Trophoblast cell (in vitro differentiated cells and primary cell): ENCODE measurements at regions not wholly inside any gene's neighbourhood (a gene's known extent, or its start where the extent isn't known, plus 50 kb on each side); places are given as distances from the start of the nearest gene placed in this dataset.
"Not testable (repeated sequence)": the region's sequence is repeated elsewhere in the genome, so short reads cannot be mapped to it uniquely, and the experiment has no call there.

ENCODE experiments used
- DNase-seq, 2 donors: peaks; one replicate each; pipeline ENCODE4 v3.0.0-alpha.2; 2016
- H2AFZ ChIP-seq: 2 replicates; pipeline ENCODE4 v1.6.1; 2013; ENCODE audit warnings: low read length, moderate library complexity, mild to moderate bottlenecking; ENCODE audit not compliant: insufficient read depth, poor library complexity
- H2AK5ac ChIP-seq: 2 replicates; pipeline ENCODE4 v1.6.1; 2013; ENCODE audit warnings: mild to moderate bottlenecking, low read length
- H2BK120ac ChIP-seq: 2 replicates; pipeline ENCODE4 v1.6.1; 2013; ENCODE audit warnings: low read length, mild to moderate bottlenecking, moderate library complexity; ENCODE audit not compliant: insufficient read depth, poor library complexity
- H2BK12ac ChIP-seq: 2 replicates; pipeline ENCODE4 v1.6.1; 2013; ENCODE audit warnings: mild to moderate bottlenecking, low read length, moderate library complexity
- H2BK5ac ChIP-seq: 2 replicates; pipeline ENCODE4 v1.6.1; 2013; ENCODE audit warnings: low read length, low read depth, moderate library complexity, mild to moderate bottlenecking; ENCODE audit not compliant: poor library complexity
- H3K14ac ChIP-seq: 2 replicates; pipeline ENCODE4 v1.6.1; 2013; ENCODE audit warnings: mild to moderate bottlenecking, low read length
- H3K18ac ChIP-seq: 2 replicates; pipeline ENCODE4 v1.6.1; 2013; ENCODE audit warnings: mild to moderate bottlenecking, low read length
- H3K23ac ChIP-seq: 2 replicates; pipeline ENCODE4 v1.6.1; 2013; ENCODE audit warnings: low read length
- H3K27ac ChIP-seq: 2 replicates; pipeline ENCODE4 v1.5.1; 2013; ENCODE audit warnings: low read depth, mild to moderate bottlenecking, inconsistent platforms, low read length, moderate library complexity
- H3K27me3 ChIP-seq: 2 replicates; pipeline ENCODE4 v1.6.1; 2013; ENCODE audit warnings: inconsistent platforms, mild to moderate bottlenecking, low read length, moderate library complexity; ENCODE audit not compliant: insufficient read depth
- H3K36me3 ChIP-seq, 2 experiments: 1 replicate in 1 of 2; 2 replicates in 1 of 2; pipeline ENCODE4 v1.6.1; 2013; ENCODE audit warnings: low read length in 2 of 2, mild to moderate bottlenecking in 2 of 2, moderate library complexity in 1 of 2; ENCODE audit not compliant: insufficient read depth in 2 of 2, control insufficient read depth in 1 of 2
- H3K4ac ChIP-seq: 2 replicates; pipeline ENCODE4 v1.6.1; 2013; ENCODE audit warnings: low read depth, mild to moderate bottlenecking, low read length, moderate library complexity
- H3K4me1 ChIP-seq, 2 experiments: 1 replicate in 1 of 2; 2 replicates in 1 of 2; pipeline ENCODE4 v1.6.1; 2013; ENCODE audit warnings: low read length in 2 of 2, mild to moderate bottlenecking in 2 of 2, moderate library complexity in 1 of 2; ENCODE audit not compliant: insufficient read depth in 2 of 2, control insufficient read depth in 1 of 2
- H3K4me2 ChIP-seq: 2 replicates; pipeline ENCODE4 v1.6.1; 2013; ENCODE audit warnings: inconsistent platforms, mild to moderate bottlenecking, low read length, moderate library complexity
- H3K4me3 ChIP-seq: 2 replicates; pipeline ENCODE4 v1.5.1; 2013; ENCODE audit warnings: mild to moderate bottlenecking, low read depth, low read length, inconsistent platforms
- H3K79me1 ChIP-seq: one replicate; pipeline ENCODE4 v1.6.1; 2013; ENCODE audit warnings: low read length
- H3K79me2 ChIP-seq: 2 replicates; pipeline ENCODE4 v1.6.1; 2013; ENCODE audit warnings: low read length, mild to moderate bottlenecking; ENCODE audit not compliant: control insufficient read depth, insufficient read depth, poor library complexity
- H3K9ac ChIP-seq: 2 replicates; pipeline ENCODE4 v1.6.1; 2013; ENCODE audit warnings: mild to moderate bottlenecking, low read length
- H3K9me3 ChIP-seq: 2 replicates; pipeline ENCODE4 v1.6.1; 2013; ENCODE audit warnings: low read depth, mild to moderate bottlenecking, control low read depth, inconsistent platforms, low read length; ENCODE audit not compliant: insufficient read depth
- H4K12ac ChIP-seq: 2 replicates; pipeline ENCODE4 v1.6.1; 2013; ENCODE audit warnings: low read depth, mild to moderate bottlenecking, low read length, moderate library complexity
- H4K8ac ChIP-seq: 2 replicates; pipeline ENCODE4 v1.6.1; 2013; ENCODE audit warnings: low read depth, mild to moderate bottlenecking, low read length, moderate library complexity
- H4K91ac ChIP-seq: one replicate; pipeline ENCODE4 v1.6.1; 2013; ENCODE audit warnings: low read depth, mild to moderate bottlenecking, low read length, moderate library complexity
- WGBS: extraction: QIAGEN DNeasy Blood & Tissue Kit; methylation state at CpG from one replicate; pipeline ENCODE4 v1.1.7; 2013; ENCODE audit warnings: missing lambda C conversion rate; ENCODE audit not compliant: insufficient read length, insufficient coverage; ENCODE audit errors: extremely low coverage; 5-methylcytosine and 5-hydroxymethylcytosine counted together

- no peaks in the 10 kb centered on the region for H3K9me3 ChIP-seq
- H4K8ac ChIP-seq: no peak overlapping the region
- H3K27me3 ChIP-seq: no peaks in the 10 kb centered on the region
- no peak overlapping the region for H3K14ac ChIP-seq
- no peak for DNase-seq
- H3K18ac ChIP-seq: no peak overlapping the region
- no peak overlapping the region for H4K12ac ChIP-seq
- H3K23ac ChIP-seq: no peak overlapping the region
- no peak overlapping the region for H3K4ac ChIP-seq
- H2AK5ac ChIP-seq: no peak overlapping the region
- no peak overlapping the region for H4K91ac ChIP-seq
- no peak overlapping the region for H3K4me3 ChIP-seq
- no peak overlapping the region for H2BK5ac ChIP-seq
- no peak overlapping the region for H2BK12ac ChIP-seq
- no peaks in the 10 kb centered on the region for H3K79me2 ChIP-seq
- H3K4me2 ChIP-seq: no peak overlapping the region
- no peak overlapping the region for H3K9ac ChIP-seq
- H3K79me1 ChIP-seq: no peaks in the 10 kb centered on the region
- H2BK120ac ChIP-seq: no peak overlapping the region
- no peaks in the 10 kb centered on the region for H3K4me1 ChIP-seq
- no peak overlapping the region for H3K27ac ChIP-seq
- H2AFZ ChIP-seq: no peak overlapping the region
- H3K36me3 ChIP-seq: no peaks in the 10 kb centered on the region
Measured at GRCh38 chr4:134867027-134867426, 665.4 kb upstream of the PABPC4L start.

- Histone ChIP-seq H3K4me3 (no peak overlapping the region), H3K9me3 (no peaks in the 10 kb centered on the region), H4K8ac (no peak overlapping the region), H3K27me3 (no peaks in the 10 kb centered on the region), H3K23ac (no peak overlapping the region), H2AK5ac (no peak overlapping the region), H3K4me1 (no peaks in the 10 kb centered on the region), H3K18ac (no peak overlapping the region), H3K4ac (no peak overlapping the region), H3K79me1 (no peaks in the 10 kb centered on the region), H2BK120ac (no peak overlapping the region), H3K9ac (no peak overlapping the region), H4K12ac (no peak overlapping the region), H2BK5ac (no peak overlapping the region), H3K79me2 (no peaks in the 10 kb centered on the region), H3K4me2 (no peak overlapping the region), H3K14ac (no peak overlapping the region), H3K27ac (no peak overlapping the region), H2AFZ (no peak overlapping the region), H3K36me3 (no peaks in the 10 kb centered on the region), H2BK12ac (no peak overlapping the region), H4K91ac (no peak overlapping the region)
- DNase-seq: no peak
- WGBS: no CpG with 5 or more reads among the region's 1 CpG
Measured at GRCh38 chr4:134865675-134866074, 664.1 kb upstream of the PABPC4L start.

GRCh38 chr4:134862116-134862515 lies 660.5 kb upstream of the PABPC4L start:
- Histone ChIP-seq H2BK120ac (no peak overlapping the region), H4K8ac (no peak overlapping the region), H2BK5ac (no peak overlapping the region), H3K79me2 (no peaks in the 10 kb centered on the region), H3K27ac (no peak overlapping the region), H3K36me3 (no peaks in the 10 kb centered on the region), H3K23ac (no peak overlapping the region), H3K4me2 (no peak overlapping the region), H3K9me3 (no peaks in the 10 kb centered on the region), H3K18ac (no peak overlapping the region), H3K4me3 (no peak overlapping the region), H3K14ac (no peak overlapping the region), H2BK12ac (no peak overlapping the region), H4K12ac (no peak overlapping the region), H3K27me3 (no peaks in the 10 kb centered on the region), H3K4ac (no peak overlapping the region), H2AFZ (no peak overlapping the region), H3K4me1 (no peaks in the 10 kb centered on the region), H4K91ac (no peak overlapping the region), H3K9ac (no peak overlapping the region), H3K79me1 (no peaks in the 10 kb centered on the region), H2AK5ac (no peak overlapping the region)
- no CpG with 5 or more reads among the region's 2 CpGs for WGBS
- DNase-seq: no peak

- Histone ChIP-seq H3K18ac (no peak overlapping the region), H2BK120ac (no peak overlapping the region), H3K27ac (no peak overlapping the region), H2AK5ac (no peak overlapping the region), H3K9ac (no peak overlapping the region), H3K79me2 (no peaks in the 10 kb centered on the region), H4K12ac (no peak overlapping the region), H4K91ac (no peak overlapping the region), H2BK5ac (no peak overlapping the region), H3K9me3 (no peaks in the 10 kb centered on the region), H3K79me1 (no peaks in the 10 kb centered on the region), H3K4me1 (no peaks in the 10 kb centered on the region), H3K4ac (no peak overlapping the region), H2BK12ac (no peak overlapping the region), H3K27me3 (no peaks in the 10 kb centered on the region), H3K36me3 (no peaks in the 10 kb centered on the region), H3K14ac (no peak overlapping the region), H3K4me2 (no peak overlapping the region), H3K23ac (no peak overlapping the region), H4K8ac (no peak overlapping the region), H2AFZ (no peak overlapping the region), H3K4me3 (no peak overlapping the region)
- no peak for DNase-seq
- no CpG with 5 or more reads among the region's 2 CpGs for WGBS
Measured at GRCh38 chr4:134848681-134849080, 647.1 kb upstream of the PABPC4L start.

GRCh38 chr4:134830741-134831140 lies 629.2 kb upstream of the PABPC4L start:
- not testable (repeated sequence) for H3K27ac ChIP-seq, H3K27me3 ChIP-seq, H3K36me3 ChIP-seq, H3K79me2 ChIP-seq, H3K14ac ChIP-seq, H4K91ac ChIP-seq, H3K4me2 ChIP-seq, DNase-seq, H3K79me1 ChIP-seq, H3K9me3 ChIP-seq, H3K4me3 ChIP-seq, H3K4ac ChIP-seq, H4K12ac ChIP-seq, H3K18ac ChIP-seq, H2BK5ac ChIP-seq, H4K8ac ChIP-seq, H2AK5ac ChIP-seq, H3K9ac ChIP-seq, H2AFZ ChIP-seq, H2BK12ac ChIP-seq, H2BK120ac ChIP-seq, H3K4me1 ChIP-seq, H3K23ac ChIP-seq
- whole genome bisulfite sequencing: no CpG with 5 or more reads among the region's 7 CpGs
